ENCODE measurements at regions not wholly inside any gene's neighbourhood (a gene's known extent, or its start where the extent isn't known, plus 50 kb on each side); places are given as distances from the start of the nearest gene placed in this dataset.

DNA sequence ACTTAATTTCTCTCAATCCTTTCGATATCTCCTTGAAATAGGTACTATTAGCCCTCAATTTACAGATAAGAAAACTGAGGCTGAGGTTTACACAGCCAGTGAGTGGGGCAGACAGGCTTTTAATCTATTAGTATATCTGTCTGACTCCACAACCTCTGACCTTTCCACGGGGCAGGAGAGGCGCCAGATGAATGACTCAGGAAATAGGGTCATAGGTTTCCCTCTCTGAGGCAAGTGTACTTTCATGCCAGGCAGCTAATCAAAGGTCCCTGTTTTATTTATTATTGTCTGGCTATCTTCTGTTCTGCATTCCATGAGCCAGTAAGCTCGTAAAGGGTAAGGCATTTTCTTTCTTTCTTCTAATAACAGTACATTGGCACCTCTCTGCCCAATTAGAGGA is 79.6 kb upstream of the KLF4 start:
- TF ChIP-seq, protein P1, sequence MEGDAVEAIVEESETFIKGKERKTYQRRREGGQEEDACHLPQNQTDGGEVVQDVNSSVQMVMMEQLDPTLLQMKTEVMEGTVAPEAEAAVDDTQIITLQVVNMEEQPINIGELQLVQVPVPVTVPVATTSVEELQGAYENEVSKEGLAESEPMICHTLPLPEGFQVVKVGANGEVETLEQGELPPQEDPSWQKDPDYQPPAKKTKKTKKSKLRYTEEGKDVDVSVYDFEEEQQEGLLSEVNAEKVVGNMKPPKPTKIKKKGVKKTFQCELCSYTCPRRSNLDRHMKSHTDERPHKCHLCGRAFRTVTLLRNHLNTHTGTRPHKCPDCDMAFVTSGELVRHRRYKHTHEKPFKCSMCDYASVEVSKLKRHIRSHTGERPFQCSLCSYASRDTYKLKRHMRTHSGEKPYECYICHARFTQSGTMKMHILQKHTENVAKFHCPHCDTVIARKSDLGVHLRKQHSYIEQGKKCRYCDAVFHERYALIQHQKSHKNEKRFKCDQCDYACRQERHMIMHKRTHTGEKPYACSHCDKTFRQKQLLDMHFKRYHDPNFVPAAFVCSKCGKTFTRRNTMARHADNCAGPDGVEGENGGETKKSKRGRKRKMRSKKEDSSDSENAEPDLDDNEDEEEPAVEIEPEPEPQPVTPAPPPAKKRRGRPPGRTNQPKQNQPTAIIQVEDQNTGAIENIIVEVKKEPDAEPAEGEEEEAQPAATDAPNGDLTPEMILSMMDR (IDR thresholded peaks at IDR 0.05) = no peak
- no peak for TF ChIP-seq POLR2A (IDR thresholded peaks at IDR 0.05)
